COLO829 (cell line): ENCODE measurements at regions not wholly inside any gene's neighbourhood (a gene's known extent, or its start where the extent isn't known, plus 50 kb on each side); places are given as distances from the start of the nearest gene placed in this dataset.
"Not testable (repeated sequence)": the region's sequence is repeated elsewhere in the genome, so short reads cannot be mapped to it uniquely, and the experiment has no call there.

ENCODE experiments used
- DNase-seq: peaks from one replicate; pipeline ENCODE4 v3.0.0; 2012; ENCODE audit warnings: low spot score

DNA sequence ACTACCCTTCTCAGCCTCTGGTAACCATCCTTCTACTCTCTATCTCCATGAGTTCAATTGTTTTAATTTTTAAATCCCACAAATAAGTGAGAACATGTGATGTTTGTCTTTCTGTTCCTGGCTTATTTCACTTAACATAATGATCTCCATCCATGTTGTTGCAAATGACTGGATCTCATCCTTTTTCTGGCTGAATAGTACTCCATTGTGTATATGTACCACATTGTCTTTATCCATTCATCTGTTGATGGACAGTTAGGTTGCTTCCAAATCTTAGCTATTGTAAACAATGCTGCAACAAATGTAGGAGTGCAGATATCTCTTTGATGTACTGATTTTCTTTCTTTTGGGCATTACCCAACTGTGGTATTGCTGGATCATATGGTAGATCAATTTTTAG is 103.0 kb downstream of the CARTPT start:
- not testable (repeated sequence) for DNase-seq

DNA sequence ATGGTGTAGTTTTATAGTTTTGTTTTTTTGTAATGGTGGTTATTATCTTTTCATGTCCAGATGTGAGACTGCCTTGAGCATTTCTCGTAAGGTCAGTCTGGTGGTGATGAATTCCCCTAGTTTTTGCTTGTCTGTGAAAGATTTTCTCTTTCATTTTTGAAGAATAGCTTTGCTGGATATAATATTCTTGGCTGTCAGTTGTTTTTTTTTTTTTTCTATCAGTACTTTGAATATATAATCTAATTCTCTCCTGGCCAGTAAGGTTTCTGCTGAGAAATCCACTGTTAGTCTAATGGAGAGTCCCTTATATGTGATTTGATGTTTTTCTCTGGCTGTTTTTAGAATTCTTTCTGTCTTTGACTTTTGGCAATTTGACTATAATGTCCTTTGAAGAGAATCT is 106.9 kb downstream of the CARTPT start:
- DNase-seq = no peak

DNA sequence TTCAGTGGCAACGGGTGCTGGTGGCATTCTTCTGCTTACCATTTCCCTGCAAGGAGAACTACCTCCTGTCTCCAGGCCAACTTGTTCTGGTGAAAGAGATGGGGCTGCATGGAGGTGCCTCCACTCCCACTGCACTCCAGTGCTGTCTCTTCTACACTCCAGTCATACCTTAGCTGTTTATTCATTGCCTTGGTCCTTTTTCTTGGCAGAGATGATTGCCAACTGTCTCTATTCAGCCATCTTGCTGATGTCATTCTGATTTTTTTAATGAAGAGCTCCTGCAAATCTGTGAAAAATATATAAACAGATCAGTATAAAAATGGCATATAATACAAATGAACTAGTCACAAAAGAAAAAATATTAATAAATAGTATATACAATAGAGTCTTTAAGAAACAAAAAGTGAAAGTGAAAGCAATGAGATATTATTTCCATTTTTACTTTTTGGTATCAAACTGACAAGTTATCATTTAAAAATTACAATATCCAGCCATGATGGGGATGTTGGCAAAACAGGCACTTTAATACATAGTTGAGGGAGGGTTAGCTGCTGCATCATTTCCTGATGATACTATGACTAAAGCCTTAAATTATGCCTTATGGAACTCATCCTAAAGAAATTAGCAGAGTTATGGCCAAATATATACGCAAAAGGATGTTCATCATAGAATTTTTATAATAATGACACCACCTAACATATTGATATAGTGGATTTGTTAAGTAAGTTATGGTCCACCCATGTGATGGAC is 109.4 kb downstream of the CARTPT start:
- no peak for DNase-seq

DNA sequence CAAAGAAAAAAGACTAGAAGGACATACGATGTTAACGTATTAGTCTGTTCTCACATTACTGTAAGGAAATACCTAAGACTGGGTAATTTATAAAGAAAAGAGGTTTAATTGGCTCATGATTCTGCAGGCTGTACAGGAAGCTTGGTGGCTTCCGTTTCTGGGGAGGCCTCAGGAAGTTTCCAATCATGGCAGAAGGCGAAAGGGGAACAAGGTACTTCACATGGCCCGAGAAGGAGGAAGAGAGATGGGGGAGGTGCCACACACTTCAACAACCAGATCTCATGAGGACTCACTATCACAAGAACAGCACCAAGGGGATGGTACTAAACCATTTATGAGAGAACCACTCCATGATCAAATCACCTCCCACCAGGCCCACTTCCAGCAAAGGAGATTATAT is 110.1 kb downstream of the CARTPT start:
- no peak for DNase-seq

DNA sequence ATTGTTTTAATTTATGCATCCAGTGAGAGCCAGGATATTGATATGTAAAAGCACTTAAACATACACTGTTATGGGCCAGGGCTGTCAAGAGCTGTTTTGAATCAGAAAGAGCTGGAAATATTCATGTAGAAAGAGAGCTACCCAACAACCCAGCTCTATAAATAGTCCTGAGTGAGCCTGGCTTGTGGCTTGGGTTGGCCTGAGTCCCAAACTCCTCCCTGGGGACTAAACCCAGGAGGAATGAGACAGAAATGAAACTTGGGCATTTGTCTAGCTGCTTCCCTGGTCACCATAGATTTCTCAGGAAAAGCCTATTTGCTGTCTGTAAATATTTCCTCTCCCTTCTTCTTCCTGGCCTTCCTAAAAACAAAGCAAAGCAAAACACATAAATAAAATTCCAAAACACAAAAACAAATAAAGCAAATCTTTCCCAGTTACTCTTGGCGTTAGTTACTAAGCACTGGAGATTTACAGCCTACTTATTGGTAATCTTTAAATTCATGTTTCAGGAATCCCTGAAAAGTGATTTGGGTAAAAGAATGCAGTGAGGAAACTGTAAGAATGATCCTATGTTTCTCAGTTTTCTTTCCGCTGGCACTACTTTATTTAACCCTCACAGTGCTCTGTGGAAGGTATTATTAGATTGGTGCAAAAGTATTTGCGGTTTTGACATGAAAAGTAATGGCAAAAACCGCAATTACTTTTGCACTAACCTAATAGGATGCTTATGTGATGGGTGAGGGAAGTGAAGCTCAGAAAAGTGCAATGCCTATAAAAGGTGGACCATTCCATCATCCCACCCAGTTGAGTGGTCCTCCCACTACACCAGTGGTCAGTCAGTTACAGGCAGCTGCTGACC is 111.8 kb downstream of the CARTPT start:
- peak; percentile 30 for DNase-seq

DNA sequence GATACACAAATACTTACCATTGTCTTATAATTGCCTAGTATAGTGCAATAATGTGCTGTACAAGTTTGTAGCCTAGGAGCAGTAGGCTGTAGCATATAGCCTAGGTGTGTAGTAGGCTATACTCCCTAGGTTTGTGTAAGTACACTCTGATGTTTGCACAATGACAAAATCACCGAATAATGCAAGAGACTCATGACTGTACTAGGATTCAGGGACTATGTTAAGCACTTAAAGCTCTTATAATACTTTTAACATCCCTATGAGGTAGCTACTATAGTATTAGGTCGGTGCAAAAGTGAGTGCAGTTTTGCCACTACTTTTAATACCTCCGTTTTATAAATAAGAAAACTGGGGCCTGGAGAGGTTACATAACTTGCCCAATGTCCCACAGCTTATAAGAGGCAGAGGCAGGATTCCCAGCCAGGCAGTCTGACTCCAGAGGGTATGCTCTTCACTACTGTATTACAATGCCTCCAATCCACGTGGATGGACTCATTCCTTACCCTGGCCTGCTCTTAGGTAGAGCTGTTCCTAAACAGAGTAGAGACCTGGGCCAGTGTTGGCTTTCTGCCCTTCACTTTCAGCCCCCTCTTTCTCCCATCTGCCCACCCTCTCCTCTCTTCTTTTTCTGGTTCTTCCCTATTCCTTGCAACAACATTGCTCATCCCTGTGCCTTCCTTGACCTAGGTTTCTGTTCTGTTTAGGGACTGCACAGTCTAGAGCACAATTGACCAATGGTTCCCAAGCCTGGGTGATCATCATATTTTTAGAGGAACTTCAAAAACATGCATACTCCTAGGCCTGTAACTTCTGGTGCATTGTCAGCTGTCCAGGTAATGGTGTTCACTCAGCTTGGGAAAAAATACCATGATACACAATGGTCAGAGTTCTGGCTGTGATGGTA is 114.0 kb downstream of the CARTPT start:
- DNase-seq = no peak

DNA sequence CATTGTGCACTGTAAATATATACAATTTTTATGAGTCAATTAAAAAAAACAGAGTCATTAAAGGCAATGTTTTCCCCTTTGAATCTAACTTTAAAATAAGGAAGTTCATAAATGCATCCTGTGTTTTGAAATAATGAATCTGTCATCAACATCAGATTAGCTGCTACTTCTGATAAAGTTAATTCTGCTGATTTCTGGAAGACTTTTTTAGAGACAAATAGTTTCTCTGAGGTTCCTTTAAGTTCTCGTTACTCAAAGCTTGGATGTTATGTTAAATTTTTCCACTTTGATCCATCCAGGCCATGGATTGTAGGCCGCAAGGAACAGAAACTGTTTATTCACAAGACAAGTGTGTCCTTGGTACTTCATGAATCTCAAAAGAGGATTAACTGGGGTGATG is 115.5 kb downstream of the CARTPT start:
- DNase-seq = no peak

DNA sequence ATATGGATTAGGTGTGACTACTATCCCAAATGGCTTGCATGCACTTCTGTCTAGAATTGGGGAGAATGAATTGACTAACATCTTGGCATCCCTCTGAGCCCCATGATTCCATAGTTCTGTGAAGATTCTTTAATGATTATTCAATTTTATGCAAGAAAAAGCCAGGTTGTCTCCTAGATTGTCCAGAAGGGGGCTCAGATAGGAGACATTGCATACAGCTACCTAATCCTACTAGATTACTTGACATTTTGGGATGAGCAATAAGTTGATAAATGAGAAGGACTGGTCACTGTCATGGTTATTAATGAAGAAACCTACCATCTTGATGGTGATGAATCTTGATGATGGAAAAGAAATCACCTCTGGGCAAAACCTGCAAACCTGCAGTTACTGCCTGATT is 117.0 kb downstream of the CARTPT start:
- DNase-seq = no peak

DNA sequence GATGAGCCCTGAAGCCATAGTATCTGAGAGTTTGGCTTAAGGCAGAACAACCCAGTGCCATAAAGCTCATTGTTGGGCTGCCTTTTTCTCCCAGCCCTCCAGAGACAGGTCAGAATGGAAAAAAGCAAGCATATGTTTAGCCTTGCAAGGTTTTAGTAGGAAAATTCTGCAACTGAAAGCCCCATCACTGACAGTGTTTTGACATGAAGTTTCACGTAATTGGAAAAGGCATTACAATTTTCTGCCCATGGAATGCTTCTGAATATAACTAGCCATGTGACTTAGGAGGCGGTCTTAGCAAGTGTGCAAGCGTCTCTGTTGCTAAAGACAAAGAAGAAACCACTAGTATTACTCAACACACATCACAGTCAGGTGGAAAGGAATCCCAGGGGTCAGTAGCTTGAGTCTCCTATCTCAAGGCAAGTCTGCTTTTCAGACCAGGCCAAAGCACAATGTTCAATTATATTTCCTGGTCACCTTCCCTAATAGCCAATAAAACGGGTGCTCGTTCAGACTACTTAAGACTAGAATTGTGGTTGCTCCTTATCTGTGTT is 117.6 kb downstream of the CARTPT start:
- no peak for DNase-seq

DNA sequence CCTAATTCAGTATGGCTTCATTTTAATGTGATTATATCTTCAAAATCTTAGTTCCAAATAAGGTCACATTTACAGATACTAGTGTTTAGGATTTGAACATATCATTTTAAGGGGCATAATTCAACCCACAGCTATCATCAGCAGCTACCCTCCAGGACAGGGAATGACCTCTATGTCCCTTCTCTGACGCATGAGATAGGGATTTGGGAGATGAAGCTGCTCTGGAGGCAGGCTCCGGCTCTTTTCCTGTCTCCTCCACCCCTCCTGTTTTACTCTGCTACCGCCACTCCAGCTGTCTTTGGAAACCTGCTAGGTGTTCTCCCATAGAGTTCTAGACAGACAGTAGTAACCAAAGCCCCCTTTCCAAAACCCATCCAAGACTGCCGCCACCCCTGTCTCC is 119.2 kb downstream of the CARTPT start:
- DNase-seq = no peak

DNA sequence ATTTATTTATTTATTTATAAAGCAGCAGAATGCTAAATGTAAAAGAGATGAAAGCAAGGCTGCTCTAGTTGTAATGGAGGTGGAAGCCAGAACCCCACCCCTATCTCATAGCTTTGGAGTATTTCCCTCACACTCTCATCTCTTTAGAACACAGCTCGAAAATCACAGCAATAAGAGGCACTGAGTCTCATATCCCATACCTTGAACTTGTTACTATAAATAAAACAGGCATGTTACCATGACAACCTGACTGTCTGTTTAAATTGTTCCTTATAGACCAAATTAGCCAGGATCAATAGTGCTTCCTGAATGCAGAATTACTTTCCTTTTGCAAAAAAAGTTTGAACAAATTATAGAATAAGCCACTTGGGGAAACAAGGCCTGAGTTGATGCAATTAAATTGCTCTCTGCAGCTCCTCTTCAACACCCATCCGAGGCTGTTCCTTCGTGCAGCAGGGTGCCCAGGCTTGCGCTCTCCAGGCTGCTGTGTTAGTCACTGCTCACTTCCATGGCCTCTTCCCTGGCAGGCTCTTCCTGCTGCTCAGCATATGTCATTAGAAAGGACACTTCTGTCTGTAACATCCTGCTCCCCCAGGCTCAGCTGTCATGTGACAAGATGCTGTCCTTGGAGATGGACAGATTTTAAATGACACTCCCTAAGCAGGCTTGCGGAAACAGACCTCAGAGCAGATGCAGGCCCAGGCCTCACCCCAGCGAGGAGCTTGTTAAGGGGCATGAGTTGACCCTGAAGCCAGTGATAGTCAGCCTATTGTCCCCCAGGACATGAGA is 120.2 kb downstream of the CARTPT start:
- DNase-seq = no peak

DNA sequence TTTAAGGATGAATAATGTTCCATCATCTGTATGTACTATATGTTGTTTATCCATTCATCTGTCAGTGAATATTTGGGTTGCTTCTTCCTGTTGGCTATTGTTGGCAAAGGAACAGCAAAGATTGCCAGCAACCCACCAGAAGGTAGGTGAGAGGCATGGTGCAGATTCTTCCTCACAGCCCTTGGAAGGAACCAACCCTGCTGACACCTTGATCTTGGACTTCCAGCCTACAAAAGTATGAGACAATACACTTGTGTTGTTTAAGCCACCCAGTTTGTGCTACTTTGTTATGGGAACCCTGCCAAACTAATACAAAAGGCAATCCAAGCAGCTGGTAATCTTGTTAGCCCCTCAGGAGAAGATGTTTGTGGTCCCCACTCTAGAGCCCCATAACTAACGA is 122.0 kb downstream of the CARTPT start:
- no peak for DNase-seq

DNA sequence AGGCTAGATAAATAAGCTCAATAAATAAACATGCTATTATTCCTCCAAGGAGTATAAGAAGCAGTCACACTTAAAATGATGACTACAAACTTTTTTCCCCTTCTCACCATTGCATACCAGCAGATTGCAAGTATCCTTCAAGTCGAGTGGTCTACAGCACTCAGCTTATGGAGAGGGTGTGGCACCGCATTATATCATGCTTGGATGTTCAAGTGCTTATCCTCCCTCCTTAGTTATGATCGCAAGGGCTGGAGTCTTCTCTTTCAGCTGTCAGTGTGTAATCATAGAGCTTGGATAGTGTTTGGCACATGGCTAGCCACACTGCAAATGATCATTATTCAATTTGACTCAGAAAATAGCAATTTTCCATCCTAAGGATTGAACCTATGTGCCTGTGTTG is 124.0 kb downstream of the CARTPT start:
- no peak for DNase-seq

DNA sequence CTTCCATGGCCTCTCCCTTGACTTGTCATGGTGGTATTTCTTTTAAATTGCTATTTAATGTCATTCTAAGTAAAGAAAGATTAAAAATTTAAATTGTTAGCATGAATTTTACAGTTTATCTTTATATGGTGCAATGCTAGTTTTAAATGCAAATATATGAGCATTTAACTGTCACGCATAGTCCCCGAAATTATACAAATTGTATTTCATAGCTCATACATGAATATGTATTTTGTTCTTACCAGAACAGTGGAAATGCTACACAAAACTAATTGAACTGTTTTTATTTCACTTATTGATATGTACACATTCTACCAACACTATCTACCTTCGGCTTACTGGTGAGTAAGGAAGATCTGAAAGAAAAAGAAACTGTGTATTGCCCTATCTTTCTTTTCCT is 125.8 kb downstream of the CARTPT start:
- DNase-seq = no peak

DNA sequence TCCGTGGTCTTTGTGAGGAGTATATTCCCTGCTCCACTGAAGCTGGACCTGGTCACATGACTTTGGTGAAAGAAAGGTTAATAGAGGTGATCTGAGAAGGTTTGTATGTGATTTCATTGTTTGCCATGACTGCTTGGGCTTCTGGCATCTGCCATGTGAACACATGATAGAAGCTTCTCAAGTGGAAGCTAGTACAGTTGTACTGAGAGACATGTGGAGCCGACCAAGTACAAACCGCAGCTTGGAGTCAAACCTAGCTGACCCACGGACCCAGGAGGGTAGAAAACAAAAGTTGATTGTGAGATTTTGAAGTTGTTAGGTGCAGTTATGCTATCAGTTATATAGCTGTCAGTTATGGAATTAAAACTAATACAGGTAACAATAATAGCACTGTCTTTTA is 140.4 kb downstream of the CARTPT start:
- no peak for DNase-seq

DNA sequence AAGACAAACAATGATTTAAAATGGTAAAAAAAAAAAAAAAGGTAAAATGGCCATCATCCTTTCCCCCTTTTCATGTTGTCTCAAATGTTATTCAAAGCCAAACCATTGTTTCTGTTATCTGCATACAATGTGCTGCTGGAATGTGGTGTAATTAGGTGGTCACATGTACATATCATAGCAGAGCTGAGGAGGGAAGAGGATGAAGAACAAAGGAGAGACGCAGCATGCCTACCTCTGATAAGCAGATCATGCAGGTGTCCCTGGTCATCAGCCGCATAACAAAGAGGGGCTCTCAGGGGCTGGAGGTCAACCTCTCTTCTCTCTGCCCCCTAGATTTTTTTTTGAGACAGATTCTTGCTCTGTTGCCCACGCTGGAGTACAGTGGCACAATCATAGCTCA is 141.0 kb downstream of the CARTPT start:
- DNase-seq = no peak

DNA sequence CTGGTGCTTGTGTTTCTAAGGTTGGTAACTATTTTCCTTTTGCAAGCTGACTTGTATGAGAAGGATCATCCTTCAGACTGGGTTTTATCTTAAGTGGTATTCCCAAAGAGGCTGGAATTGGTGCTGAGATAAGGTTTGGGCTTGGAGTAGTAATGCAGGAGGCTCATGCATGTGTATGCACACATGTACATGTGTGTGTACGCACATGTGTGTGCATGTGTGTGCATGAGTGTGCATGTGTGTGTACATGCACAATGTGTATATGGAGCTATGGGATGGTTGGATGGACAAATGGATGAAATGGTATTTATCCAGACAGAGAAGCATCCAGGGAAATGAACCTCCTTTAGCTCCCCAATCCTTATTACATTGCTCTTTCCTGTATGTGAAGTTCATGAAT is 142.6 kb downstream of the CARTPT start:
- no peak for DNase-seq

DNA sequence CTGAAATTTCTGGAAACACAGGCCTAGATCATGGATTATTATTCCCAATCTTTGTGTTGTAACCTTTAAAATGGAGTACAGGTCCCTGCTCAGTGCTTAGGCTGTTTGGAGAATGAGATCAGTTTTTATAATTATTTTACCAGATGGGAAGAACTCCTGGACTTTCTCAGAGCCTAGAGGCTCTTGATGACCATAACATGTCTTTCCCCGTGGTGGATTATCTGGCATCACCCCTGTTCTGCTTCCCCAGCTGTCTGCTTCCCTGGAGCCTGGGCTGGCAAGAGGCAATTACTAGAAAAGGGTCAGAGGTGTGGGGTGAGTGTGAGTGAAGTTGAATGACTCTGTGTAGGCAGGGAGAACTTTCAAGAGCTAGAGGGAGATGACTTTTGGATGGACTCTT is 143.0 kb downstream of the CARTPT start:
- no peak for DNase-seq

DNA sequence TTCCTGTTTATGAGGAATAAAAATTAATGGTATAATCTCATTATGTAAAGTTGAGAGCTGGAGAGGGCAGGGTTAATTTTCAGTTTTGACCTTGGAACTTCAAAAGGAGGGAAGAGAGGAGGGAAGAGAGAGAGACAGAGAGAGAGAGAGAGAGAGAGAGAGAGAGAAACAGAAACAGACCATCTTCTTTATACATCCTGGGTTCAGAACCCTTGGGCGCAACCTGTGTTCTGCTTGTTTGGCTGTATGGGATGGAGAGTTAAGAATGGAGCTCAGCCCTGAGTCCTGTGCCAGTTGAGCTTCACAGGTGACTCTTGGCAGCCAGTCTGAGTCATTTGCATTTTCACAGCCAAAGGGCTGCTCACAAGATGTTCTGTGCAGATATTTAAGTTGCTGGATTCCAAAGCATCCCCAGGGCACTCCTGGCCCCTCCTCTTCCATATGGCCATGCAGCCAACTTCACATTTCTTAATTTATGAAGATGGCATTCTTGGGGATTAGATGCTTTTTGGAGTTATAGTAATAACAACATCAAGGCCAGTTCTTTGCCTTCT is 143.5 kb downstream of the CARTPT start:
- no peak for DNase-seq

DNA sequence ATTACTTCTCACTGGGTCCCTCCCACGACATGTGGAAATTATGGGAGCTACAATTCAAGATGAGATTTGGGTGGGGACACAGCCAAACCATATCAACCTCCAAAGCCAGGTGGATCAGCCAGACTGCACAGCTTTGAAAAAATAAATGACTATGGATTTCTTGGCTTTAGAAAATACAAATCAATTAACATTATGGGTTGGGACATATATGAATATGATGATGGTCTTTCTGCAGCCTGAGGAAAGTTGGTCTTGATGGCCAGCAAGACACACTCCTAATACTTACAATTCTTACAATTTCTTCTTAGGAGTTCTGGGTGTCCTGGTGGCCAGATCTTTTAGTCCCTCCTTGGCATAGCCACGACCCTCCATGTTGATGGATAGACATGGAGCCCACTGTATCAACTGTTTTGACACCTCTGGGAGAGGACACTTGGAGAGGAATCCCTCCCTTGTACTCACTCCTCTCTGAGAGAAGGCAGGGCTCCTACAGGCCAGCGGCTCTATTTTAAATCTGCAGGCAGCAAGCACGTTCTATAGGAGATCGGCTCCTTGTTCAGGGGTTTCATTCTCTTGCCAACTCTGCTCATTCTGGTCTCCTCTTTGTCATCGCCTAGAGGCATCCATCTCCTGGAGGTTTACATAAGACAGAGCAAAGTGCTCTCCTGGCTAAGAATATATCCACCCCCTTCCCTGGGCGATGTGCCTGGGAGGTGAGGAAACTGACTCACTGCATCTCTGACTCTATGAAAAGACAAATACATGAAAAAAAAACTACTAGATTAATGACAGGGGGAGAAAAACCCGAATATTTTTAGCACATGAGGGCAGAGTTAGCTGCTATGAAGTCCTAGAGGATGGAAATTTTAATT is 145.9 kb downstream of the CARTPT start:
- DNase-seq = no peak
